ENCODE measurements at regions not wholly inside any gene's neighbourhood (a gene's known extent, or its start where the extent isn't known, plus 50 kb on each side); places are given as distances from the start of the nearest gene placed in this dataset.

DNA sequence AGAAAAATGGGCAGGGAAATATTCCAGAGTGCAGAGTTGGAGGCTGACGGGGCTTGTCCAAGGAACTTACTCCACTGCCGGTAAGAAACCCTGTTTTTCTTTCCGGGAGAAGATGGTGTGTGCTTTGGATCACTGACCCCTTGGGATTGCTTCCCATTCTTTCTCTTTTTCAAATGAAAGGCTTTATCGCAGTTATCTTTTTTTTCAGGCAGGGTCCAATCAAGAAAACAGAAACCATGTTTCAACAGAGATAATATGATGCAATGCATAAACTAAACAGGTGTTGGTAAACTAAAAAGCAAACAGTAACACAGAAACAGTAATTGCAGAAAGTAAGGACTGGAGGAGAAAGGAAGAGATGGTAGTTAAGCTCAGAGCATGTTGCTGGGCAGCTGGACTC lies 145.1 kb downstream of the LYPLAL1 start:
- no peak overlapping the region for H3K4me3 ChIP-seq (ENCODE audit: low read length)
- WGBS (ENCODE audit: insufficient coverage) = 87% methylated on average over 4 of the region's 4 CpGs
- TF ChIP-seq, protein P1, sequence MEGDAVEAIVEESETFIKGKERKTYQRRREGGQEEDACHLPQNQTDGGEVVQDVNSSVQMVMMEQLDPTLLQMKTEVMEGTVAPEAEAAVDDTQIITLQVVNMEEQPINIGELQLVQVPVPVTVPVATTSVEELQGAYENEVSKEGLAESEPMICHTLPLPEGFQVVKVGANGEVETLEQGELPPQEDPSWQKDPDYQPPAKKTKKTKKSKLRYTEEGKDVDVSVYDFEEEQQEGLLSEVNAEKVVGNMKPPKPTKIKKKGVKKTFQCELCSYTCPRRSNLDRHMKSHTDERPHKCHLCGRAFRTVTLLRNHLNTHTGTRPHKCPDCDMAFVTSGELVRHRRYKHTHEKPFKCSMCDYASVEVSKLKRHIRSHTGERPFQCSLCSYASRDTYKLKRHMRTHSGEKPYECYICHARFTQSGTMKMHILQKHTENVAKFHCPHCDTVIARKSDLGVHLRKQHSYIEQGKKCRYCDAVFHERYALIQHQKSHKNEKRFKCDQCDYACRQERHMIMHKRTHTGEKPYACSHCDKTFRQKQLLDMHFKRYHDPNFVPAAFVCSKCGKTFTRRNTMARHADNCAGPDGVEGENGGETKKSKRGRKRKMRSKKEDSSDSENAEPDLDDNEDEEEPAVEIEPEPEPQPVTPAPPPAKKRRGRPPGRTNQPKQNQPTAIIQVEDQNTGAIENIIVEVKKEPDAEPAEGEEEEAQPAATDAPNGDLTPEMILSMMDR (IDR thresholded peaks at IDR 0.05) = no peak
- no peaks in the 10 kb centered on the region for H3K27me3 ChIP-seq (ENCODE audit: control insufficient read depth, insufficient read depth, low read length)
- ATAC-seq (no peak), DNase-seq (no peak)
- H3K9me3 ChIP-seq (ENCODE audit: control insufficient read depth, insufficient read depth, low read length) = no peaks in the 10 kb centered on the region
- Mint-ChIP-seq H3K9me3 (peaks cover 2 to 11% of the 10 kb centered on the region in 2 donors), H3K36me3 (no peaks in the 10 kb centered on the region), H3K4me1 (no peaks in the 10 kb centered on the region), H3K4me3 (no peak overlapping the region), H3K27ac (no peak overlapping the region), H3K27me3 (ENCODE audit: low read depth in 2 of 2) (no peaks in the 10 kb centered on the region)
- H3K27ac ChIP-seq (ENCODE audit: low read length) = no peak overlapping the region
- H3K36me3 ChIP-seq (ENCODE audit: control insufficient read depth, insufficient read depth, low read length) = no peaks in the 10 kb centered on the region
- intact Hi-C loops (cut with micrococcal nuclease) = no loop called here
- no peaks in the 10 kb centered on the region for H3K4me1 ChIP-seq (ENCODE audit: control insufficient read depth, insufficient read depth, low read length)

DNA sequence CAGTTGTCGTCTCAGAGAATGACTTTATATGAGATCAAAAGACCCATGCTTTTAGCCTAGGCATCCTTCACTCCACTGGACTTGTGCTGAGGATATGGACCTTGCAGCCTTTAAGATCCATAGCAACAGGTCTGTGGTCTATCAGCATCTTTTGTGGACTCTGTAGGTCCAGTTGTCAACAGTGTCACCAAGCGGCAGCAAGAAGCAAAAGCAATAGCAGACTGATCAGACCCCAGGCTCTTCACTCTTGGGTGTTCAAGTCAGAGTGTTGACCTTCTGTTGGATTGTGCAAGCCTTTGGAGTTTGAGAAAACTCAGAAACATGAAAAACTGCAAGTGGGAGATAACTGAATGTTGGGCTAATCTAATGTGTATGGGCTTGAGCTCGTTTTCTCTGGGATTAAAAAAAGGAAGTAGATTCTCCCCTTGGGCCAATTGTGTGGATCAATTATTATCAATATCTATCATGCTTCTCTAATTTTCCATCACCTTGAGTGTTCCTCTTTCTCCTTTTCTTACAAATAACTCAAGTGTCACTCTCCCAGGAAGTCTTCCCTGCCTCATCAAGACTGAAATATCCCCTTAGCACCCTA lies 144.2 kb downstream of the LYPLAL1 start:
- intact Hi-C loops (cut with micrococcal nuclease) = no loop called here
- Histone ChIP-seq H3K27ac (ENCODE audit: low read length) (no peak overlapping the region), H3K4me3 (ENCODE audit: low read length) (no peak overlapping the region), H3K4me1 (ENCODE audit: control insufficient read depth, insufficient read depth, low read length) (no peaks in the 10 kb centered on the region), H3K36me3 (ENCODE audit: control insufficient read depth, insufficient read depth, low read length) (no peaks in the 10 kb centered on the region), H3K9me3 (ENCODE audit: control insufficient read depth, insufficient read depth, low read length) (no peaks in the 10 kb centered on the region), H3K27me3 (ENCODE audit: control insufficient read depth, insufficient read depth, low read length) (no peaks in the 10 kb centered on the region)
- TF ChIP-seq, protein P1 (IDR thresholded peaks at IDR 0.05) = no peak
- DNase-seq (no peak), ATAC-seq (no peak)
- H3K36me3 Mint-ChIP-seq = no peaks in the 10 kb centered on the region
- no peaks in the 10 kb centered on the region for H3K27me3 Mint-ChIP-seq (ENCODE audit: low read depth in 2 of 2)
- WGBS (ENCODE audit: insufficient coverage) = 74% methylated on average over 3 of the region's 3 CpGs
- H3K9me3 Mint-ChIP-seq = peaks cover 3 to 11% of the 10 kb centered on the region in 2 donors
- H3K4me1 Mint-ChIP-seq = no peaks in the 10 kb centered on the region
- no peak overlapping the region for H3K27ac Mint-ChIP-seq
- H3K4me3 Mint-ChIP-seq = no peak overlapping the region

DNA sequence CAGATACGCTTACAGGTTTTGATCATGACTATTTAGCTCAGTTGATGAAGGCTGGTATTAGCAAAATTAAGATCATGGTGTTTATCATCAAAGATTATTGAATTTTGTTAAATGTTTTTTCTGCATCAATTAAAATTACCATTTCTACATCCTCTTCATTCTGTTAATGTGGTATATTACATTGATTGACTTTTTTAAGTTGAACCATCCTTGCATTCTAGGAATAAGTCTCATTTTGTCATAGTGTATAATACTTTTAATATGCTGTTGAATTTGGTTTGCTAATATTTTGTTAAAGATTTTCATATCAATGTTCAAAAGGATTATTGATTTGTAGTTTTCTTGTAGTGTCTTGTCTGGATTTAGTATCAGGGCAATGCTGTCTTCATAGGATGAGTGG lies 142.4 kb downstream of the LYPLAL1 start:
- Histone ChIP-seq H3K27me3 (ENCODE audit: control insufficient read depth, insufficient read depth, low read length) (no peaks in the 10 kb centered on the region), H3K4me1 (ENCODE audit: control insufficient read depth, insufficient read depth, low read length) (no peaks in the 10 kb centered on the region), H3K36me3 (ENCODE audit: control insufficient read depth, insufficient read depth, low read length) (no peaks in the 10 kb centered on the region), H3K9me3 (ENCODE audit: control insufficient read depth, insufficient read depth, low read length) (no peaks in the 10 kb centered on the region), H3K27ac (ENCODE audit: low read length) (no peak overlapping the region), H3K4me3 (ENCODE audit: low read length) (no peak overlapping the region)
- H3K4me3 Mint-ChIP-seq = no peak overlapping the region
- WGBS (ENCODE audit: insufficient coverage) = no CpG with 5 or more reads among the region's 1 CpG
- intact Hi-C loops (cut with micrococcal nuclease) = no loop called here
- DNase-seq (no peak), ATAC-seq (no peak)
- no peaks in the 10 kb centered on the region for H3K27me3 Mint-ChIP-seq (ENCODE audit: low read depth in 2 of 2)
- TF ChIP-seq, protein P1 (IDR thresholded peaks at IDR 0.05) = no peak
- H3K4me1 Mint-ChIP-seq = no peaks in the 10 kb centered on the region
- H3K27ac Mint-ChIP-seq = no peak overlapping the region
- peaks cover 2 to 10% of the 10 kb centered on the region in 2 donors for H3K9me3 Mint-ChIP-seq
- H3K36me3 Mint-ChIP-seq = no peaks in the 10 kb centered on the region

DNA sequence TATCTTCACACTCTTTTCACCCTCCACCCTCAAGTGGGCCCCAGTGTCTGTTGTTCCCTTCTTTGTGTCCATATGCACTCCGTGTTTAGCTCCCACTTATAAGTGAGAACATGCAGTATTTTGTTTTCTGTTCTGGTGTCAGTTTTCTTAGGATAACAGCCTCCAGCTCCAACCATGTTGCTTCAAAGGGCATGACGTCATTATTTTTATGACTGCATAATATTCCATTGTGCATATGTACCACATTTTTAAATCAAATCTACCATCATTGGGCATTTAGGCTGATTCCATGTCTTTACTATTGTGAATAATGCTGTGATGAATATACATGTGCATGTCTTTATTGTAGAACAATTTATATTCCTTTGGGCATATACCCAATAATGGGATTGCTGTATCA lies 140.3 kb downstream of the LYPLAL1 start:
- H3K27ac ChIP-seq (ENCODE audit: low read length) = no peak overlapping the region
- Mint-ChIP-seq H3K27ac (no peak overlapping the region), H3K9me3 (peaks cover 5 to 10% of the 10 kb centered on the region in 2 donors), H3K27me3 (ENCODE audit: low read depth in 2 of 2) (no peaks in the 10 kb centered on the region), H3K4me1 (no peaks in the 10 kb centered on the region), H3K36me3 (no peaks in the 10 kb centered on the region), H3K4me3 (no peak overlapping the region)
- 90% methylated on average over 2 of the region's 2 CpGs for WGBS (ENCODE audit: insufficient coverage)
- intact Hi-C loops (cut with micrococcal nuclease) = no loop called here
- H3K9me3 ChIP-seq (ENCODE audit: control insufficient read depth, insufficient read depth, low read length) = no peaks in the 10 kb centered on the region
- H3K27me3 ChIP-seq (ENCODE audit: control insufficient read depth, insufficient read depth, low read length) = no peaks in the 10 kb centered on the region
- TF ChIP-seq, protein P1 (IDR thresholded peaks at IDR 0.05) = no peak
- no peak overlapping the region for H3K4me3 ChIP-seq (ENCODE audit: low read length)
- H3K4me1 ChIP-seq (ENCODE audit: control insufficient read depth, insufficient read depth, low read length) = no peaks in the 10 kb centered on the region
- DNase-seq (no peak), ATAC-seq (no peak)
- no peaks in the 10 kb centered on the region for H3K36me3 ChIP-seq (ENCODE audit: control insufficient read depth, insufficient read depth, low read length)

Data from natural killer cell (primary cell).